ENCODE measurements at regions not wholly inside any gene's neighbourhood (a gene's known extent, or its start where the extent isn't known, plus 50 kb on each side); places are given as distances from the start of the nearest gene placed in this dataset.

DNA sequence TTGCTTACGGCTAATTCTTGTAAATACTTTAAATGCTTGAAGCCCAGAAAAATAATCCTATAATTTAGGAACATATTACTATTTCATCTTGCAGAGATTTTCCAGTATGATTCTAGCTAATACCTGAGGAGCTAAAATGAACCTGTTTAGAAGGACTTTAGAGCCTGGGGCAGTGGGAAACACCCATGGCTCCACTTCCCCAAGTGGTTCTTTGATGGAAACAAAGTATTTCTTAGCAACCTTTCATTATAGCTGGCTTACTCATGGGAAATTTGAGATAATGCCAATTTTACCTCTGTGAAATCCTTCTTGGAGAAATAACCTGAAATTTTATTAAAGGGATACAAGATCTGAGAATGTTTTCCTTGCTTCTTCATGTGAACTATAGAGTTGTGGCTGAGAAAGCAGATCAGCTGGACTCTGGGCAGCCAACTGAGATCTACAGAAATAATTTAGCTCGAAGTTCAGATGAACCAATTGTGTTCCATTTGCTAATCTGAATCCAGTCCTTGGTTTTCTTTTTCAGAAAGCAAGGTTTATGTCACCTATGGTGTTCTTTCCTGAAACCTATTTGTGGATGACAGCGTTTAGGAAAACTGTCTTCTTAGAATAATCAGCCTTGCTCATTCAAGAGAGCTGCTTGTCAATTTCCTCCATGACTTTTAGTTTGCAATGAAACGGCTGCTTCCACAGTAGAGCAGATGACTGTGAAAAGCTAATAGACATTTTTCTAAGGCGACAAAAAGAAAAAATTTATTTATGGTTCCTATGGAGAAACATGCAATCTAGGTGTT lies 141.8 kb upstream of the CPM start:
- H3K56ac ChIP-seq (ENCODE audit: insufficient read length, low read depth, low read length), result no peak overlapping the region
- H3K79me1 ChIP-seq (ENCODE audit: insufficient read depth, low read depth, low read length, poor library complexity, severe bottlenecking), result no peaks in the 10 kb centered on the region
- Mint-ChIP-seq H3K27me3 (ENCODE audit: low read depth) (no peaks in the 10 kb centered on the region), H3K36me3 (ENCODE audit: insufficient read depth in 1 of 3, low read depth in 3 of 3) (no peaks in the 10 kb centered on the region), H3K4me3 (no peak overlapping the region), H3K27ac (no peak overlapping the region), H3K4me1 (peaks cover 0 to 2% of the 10 kb centered on the region in 2 experiments; a peak in 1 of 4 replicates), H3K9me3 (no peaks in the 10 kb centered on the region)
- H3K9me3 ChIP-seq (ENCODE audit: control insufficient read depth, low read depth, low read length), result no peaks in the 10 kb centered on the region
- H3K27ac ChIP-seq (ENCODE audit: insufficient read length, low read depth, low read length), result no peak overlapping the region
- H3K23me2 ChIP-seq (ENCODE audit: insufficient read length, low read depth, low read length, poor library complexity, severe bottlenecking), result no peaks in the 10 kb centered on the region
- H4K5ac ChIP-seq (ENCODE audit: insufficient read length, low read depth, low read length), result no peak overlapping the region
- H4K8ac ChIP-seq (replicated peaks; ENCODE audit: insufficient read length, low read depth, low read length), result no peak overlapping the region
- no peak overlapping the region for H3K4me2 ChIP-seq (ENCODE audit: insufficient read depth, insufficient read length, low read length)
- H3T11ph ChIP-seq (ENCODE audit: low read length), result no peak overlapping the region
- H2BK120ac ChIP-seq (ENCODE audit: low read depth, low read length, poor library complexity, severe bottlenecking), result no peak overlapping the region
- H2BK5ac ChIP-seq (ENCODE audit: insufficient read length, low read length), result no peak overlapping the region
- no peaks in the 10 kb centered on the region for H3K27me3 ChIP-seq (ENCODE audit: insufficient read depth, low read length)
- H3K23ac ChIP-seq (ENCODE audit: insufficient read length, low read depth, low read length), result no peak overlapping the region
- H2AK5ac ChIP-seq (ENCODE audit: insufficient read length, low read length), result no peak overlapping the region
- no peak overlapping the region for H2BK20ac ChIP-seq (ENCODE audit: low read depth, low read length, poor library complexity, severe bottlenecking)
- H3K4ac ChIP-seq (ENCODE audit: low read depth, low read length), result no peak overlapping the region
- no peaks in the 10 kb centered on the region for H4K20me1 ChIP-seq (ENCODE audit: control insufficient read depth, insufficient read depth, insufficient read length)
- H2AFZ ChIP-seq (ENCODE audit: low read length), result no peak overlapping the region
- H3K79me2 ChIP-seq (ENCODE audit: insufficient read depth, low read length), result no peaks in the 10 kb centered on the region
- H3K9ac ChIP-seq (ENCODE audit: extremely low read depth, insufficient read length, low read length), result no peak overlapping the region
- H4K91ac ChIP-seq (ENCODE audit: insufficient read length, low read depth, low read length), result no peak overlapping the region
- DNase-seq, result no peak
- TF ChIP-seq, protein P1, sequence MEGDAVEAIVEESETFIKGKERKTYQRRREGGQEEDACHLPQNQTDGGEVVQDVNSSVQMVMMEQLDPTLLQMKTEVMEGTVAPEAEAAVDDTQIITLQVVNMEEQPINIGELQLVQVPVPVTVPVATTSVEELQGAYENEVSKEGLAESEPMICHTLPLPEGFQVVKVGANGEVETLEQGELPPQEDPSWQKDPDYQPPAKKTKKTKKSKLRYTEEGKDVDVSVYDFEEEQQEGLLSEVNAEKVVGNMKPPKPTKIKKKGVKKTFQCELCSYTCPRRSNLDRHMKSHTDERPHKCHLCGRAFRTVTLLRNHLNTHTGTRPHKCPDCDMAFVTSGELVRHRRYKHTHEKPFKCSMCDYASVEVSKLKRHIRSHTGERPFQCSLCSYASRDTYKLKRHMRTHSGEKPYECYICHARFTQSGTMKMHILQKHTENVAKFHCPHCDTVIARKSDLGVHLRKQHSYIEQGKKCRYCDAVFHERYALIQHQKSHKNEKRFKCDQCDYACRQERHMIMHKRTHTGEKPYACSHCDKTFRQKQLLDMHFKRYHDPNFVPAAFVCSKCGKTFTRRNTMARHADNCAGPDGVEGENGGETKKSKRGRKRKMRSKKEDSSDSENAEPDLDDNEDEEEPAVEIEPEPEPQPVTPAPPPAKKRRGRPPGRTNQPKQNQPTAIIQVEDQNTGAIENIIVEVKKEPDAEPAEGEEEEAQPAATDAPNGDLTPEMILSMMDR (conservative IDR thresholded peaks at IDR 0.05), result no peak
- no CpG with 5 or more reads among the region's 5 CpGs for WGBS (ENCODE audit: extremely low coverage, insufficient read length, low lambda C conversion rate)
- H3K4me1 ChIP-seq (ENCODE audit: insufficient read depth, low read length), result no peaks in the 10 kb centered on the region
- no peak overlapping the region for H3K18ac ChIP-seq (ENCODE audit: insufficient read length, low read depth, low read length)
- H2BK15ac ChIP-seq (ENCODE audit: low read depth, low read length), result no peak overlapping the region
- H2BK12ac ChIP-seq (ENCODE audit: insufficient read length, low read depth, low read length), result no peak overlapping the region
- H3K14ac ChIP-seq (ENCODE audit: insufficient read depth, low read length), result no peak overlapping the region
